ENCODE measurements at regions not wholly inside any gene's neighbourhood (a gene's known extent, or its start where the extent isn't known, plus 50 kb on each side); places are given as distances from the start of the nearest gene placed in this dataset.

GRCh38 chr15:87606971-87607370, 649.6 kb downstream of the NTRK3 start:
- intact Hi-C loops (cut with micrococcal nuclease): no loop called here
- no peak for DNase-seq (ENCODE audit: low read depth, low spot score)
- H3K4me1 ChIP-seq (ENCODE audit: control insufficient read depth in 1 of 2, insufficient read depth in 2 of 2, low read length in 2 of 2): no peaks in the 10 kb centered on the region
- ChIA-PET RAD21 (ENCODE audit: low non-redundant PET in 1 of 2, low total read pairs in 2 of 2, uncharacterized antibody in 2 of 2, unreplicated experiment in 2 of 2) (no interaction called here), POLR2A (no interaction called here), CTCF (no interaction called here)
- H3K4me2 ChIP-seq (ENCODE audit: low read length): no peak overlapping the region
- H3K9me2 ChIP-seq (ENCODE audit: insufficient read depth): no peaks in the 10 kb centered on the region
- no TSS peak for BruUV-seq (replicated peaks)
- no peaks in the 10 kb centered on the region for H3K27me3 ChIP-seq (ENCODE audit: insufficient read depth, low read length)
- peaks cover 5 to 12% of the 10 kb centered on the region in 2 experiments; a peak in 2 of 4 replicates for H3K9me3 ChIP-seq (ENCODE audit: control insufficient read depth in 1 of 2, insufficient read depth in 1 of 2, low read depth in 1 of 2, low read length in 2 of 2)
- H3K79me2 ChIP-seq (ENCODE audit: insufficient read depth, low read length): no peaks in the 10 kb centered on the region
- no peak for TF ChIP-seq EGR1 (IDR thresholded peaks at IDR 0.05; ENCODE audit: low read depth)
- no peak for TF ChIP-seq CBX3 (IDR thresholded peaks at IDR 0.05; ENCODE audit: low read depth)
- no peak for TF ChIP-seq SP1 (IDR thresholded peaks at IDR 0.05; ENCODE audit: low read depth)
- TF ChIP-seq ATF3 (IDR thresholded peaks at IDR 0.05): no peak
- no peak for TF ChIP-seq JUND (IDR thresholded peaks at IDR 0.05)
- no peak for TF ChIP-seq POLR2A (IDR thresholded peaks at IDR 0.05; ENCODE audit: borderline replicate concordance, extremely low read depth, insufficient read depth, insufficient read length)
- TF ChIP-seq ZNF274 (IDR thresholded peaks at IDR 0.05; ENCODE audit: low read depth, low read length): no peak
- no peak overlapping the region for H2AFZ ChIP-seq (ENCODE audit: low read depth, low read length, poor library complexity, severe bottlenecking)
- no peaks in the 10 kb centered on the region for H4K20me1 ChIP-seq (ENCODE audit: insufficient read depth)
- H3K9ac ChIP-seq (ENCODE audit: low read length): no peak overlapping the region
- ATAC-seq: no peak
- no peak overlapping the region for H3K27ac ChIP-seq (ENCODE audit: low read depth, low read length)
- H3K36me3 ChIP-seq (ENCODE audit: control insufficient read depth in 1 of 2, insufficient read depth in 2 of 2, low read length in 2 of 2): no peaks in the 10 kb centered on the region
- H3K4me3 ChIP-seq (replicated peaks in 1 of 2; ENCODE audit: low read depth in 1 of 2, low read length in 2 of 2): no peak overlapping the region

GRCh38 chr15:87604857-87605446, 651.6 kb downstream of the NTRK3 start:
- no peaks in the 10 kb centered on the region for H3K27me3 ChIP-seq (ENCODE audit: insufficient read depth, low read length)
- peaks cover 4 to 5% of the 10 kb centered on the region in 2 experiments; a peak in 2 of 4 replicates for H3K9me3 ChIP-seq (ENCODE audit: control insufficient read depth in 1 of 2, insufficient read depth in 1 of 2, low read depth in 1 of 2, low read length in 2 of 2)
- intact Hi-C loops (cut with micrococcal nuclease): no loop called here
- ATAC-seq: no peak
- no peaks in the 10 kb centered on the region; a peak in 1 of 4 replicates for H3K36me3 ChIP-seq (ENCODE audit: control insufficient read depth in 1 of 2, insufficient read depth in 2 of 2, low read length in 2 of 2)
- POLR2A ChIA-PET: no interaction called here
- H3K27ac ChIP-seq (ENCODE audit: low read depth, low read length): no peak overlapping the region
- no peaks in the 10 kb centered on the region for H3K4me1 ChIP-seq (ENCODE audit: control insufficient read depth in 1 of 2, insufficient read depth in 2 of 2, low read length in 2 of 2)
- BruUV-seq (replicated peaks): no TSS peak
- no peak overlapping the region for H3K4me2 ChIP-seq (ENCODE audit: low read length)
- H3K79me2 ChIP-seq (ENCODE audit: insufficient read depth, low read length): no peaks in the 10 kb centered on the region
- no peak overlapping the region for H3K9ac ChIP-seq (ENCODE audit: low read length)
- no peak overlapping the region for H2AFZ ChIP-seq (ENCODE audit: low read depth, low read length, poor library complexity, severe bottlenecking)
- RAD21 ChIA-PET (ENCODE audit: low non-redundant PET in 1 of 2, low total read pairs in 2 of 2, uncharacterized antibody in 2 of 2, unreplicated experiment in 2 of 2): no interaction called here
- no peaks in the 10 kb centered on the region for H3K9me2 ChIP-seq (ENCODE audit: insufficient read depth)
- CTCF ChIA-PET: no interaction called here
- H3K4me3 ChIP-seq (replicated peaks in 1 of 2; ENCODE audit: low read depth in 1 of 2, low read length in 2 of 2): no peak overlapping the region
- H4K20me1 ChIP-seq (ENCODE audit: insufficient read depth): no peaks in the 10 kb centered on the region
- no peak for DNase-seq (ENCODE audit: low read depth, low spot score)
- TF ChIP-seq POLR2AphosphoS5 (IDR thresholded peaks at IDR 0.05; ENCODE audit: low read depth, low read length): no peak
- no peak for TF ChIP-seq FOSL1 (IDR thresholded peaks at IDR 0.05; ENCODE audit: low read depth)
- peak in 2 of 3 experiments; percentile 7 to 15; a peak in 1 of 6 replicates for TF ChIP-seq CTCF (IDR thresholded peaks at IDR 0.05 in 2 of 3, conservative IDR thresholded peaks at IDR 0.05 in 1 of 3; ENCODE audit: borderline replicate concordance in 1 of 3, insufficient read depth in 1 of 3, low read depth in 2 of 3, low read length in 2 of 3)
